Hematopoietic multipotent progenitor cell treated with erythropoietin and hydrocortisone succinate and interleukin-3 and kit ligand, for 8 days (in vitro differentiated cells): ENCODE measurements at regions not wholly inside any gene's neighbourhood (a gene's known extent, or its start where the extent isn't known, plus 50 kb on each side); places are given as distances from the start of the nearest gene placed in this dataset.
"Not testable (repeated sequence)": the region's sequence is repeated elsewhere in the genome, so short reads cannot be mapped to it uniquely, and the experiment has no call there.

ENCODE experiments used
- DNase-seq: peaks from one replicate; pipeline ENCODE4 v3.0.0-alpha.2; 2015

DNA sequence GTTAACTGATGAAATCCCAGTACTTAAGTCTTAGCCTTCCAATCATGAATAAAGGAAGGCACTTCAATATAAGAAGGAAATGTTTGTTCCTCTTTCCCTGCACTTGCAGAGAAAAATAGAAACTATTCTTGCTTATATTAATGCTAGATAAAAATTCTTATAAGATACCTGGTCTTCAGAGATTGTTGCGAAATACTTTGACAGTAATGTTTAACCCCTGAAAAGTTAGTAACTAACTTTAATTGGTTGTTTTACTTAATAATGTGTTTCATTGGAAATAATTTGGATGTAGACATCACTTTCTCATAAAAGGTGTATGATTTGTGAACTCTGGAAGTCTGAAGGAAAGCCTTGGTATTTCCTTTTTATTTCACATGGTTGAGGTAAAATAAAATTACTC, 294.2 kb upstream of the SYNCRIP start:
- no peak for DNase-seq

DNA sequence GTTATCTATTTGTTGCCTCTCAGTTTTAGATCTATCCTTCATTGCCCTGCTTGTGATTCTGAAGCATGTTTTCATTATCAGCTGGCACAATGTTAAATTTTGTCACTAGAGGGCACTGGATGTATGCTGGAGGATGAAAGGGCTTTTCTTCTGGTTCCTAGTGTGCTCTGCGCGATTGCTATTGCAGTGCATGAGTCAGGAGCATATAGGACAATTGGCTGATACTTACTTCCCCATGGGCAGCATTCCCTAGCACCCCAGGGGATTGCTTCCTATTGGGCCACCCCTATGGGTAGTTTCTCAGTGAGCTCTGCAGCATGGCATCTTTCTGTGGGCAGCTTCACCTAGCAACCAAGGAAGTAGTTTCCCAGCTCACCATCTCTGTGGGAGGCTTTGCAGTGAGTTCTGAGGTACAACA, 280.3 kb upstream of the SYNCRIP start:
- peak; percentile 40 for DNase-seq

DNA sequence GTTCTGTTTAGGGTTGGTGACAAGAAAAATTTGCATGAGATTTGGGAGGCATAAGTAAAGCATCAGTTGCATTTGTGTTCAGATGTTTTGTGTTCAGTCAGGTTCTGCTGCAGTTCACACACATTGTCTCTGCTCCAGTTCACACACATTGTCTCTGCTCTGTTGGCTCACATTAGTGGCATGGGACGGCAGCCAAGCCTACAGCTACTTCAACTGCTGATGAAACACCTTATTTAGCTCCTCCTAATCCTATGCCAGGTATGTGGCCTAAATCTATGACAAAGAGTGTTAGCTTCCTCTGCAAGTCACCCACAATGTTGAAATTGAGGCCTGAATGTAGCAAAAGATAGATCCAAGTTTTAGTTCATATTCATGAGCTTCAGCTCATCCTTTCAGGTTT, 278.1 kb upstream of the SYNCRIP start:
- no peak for DNase-seq

DNA sequence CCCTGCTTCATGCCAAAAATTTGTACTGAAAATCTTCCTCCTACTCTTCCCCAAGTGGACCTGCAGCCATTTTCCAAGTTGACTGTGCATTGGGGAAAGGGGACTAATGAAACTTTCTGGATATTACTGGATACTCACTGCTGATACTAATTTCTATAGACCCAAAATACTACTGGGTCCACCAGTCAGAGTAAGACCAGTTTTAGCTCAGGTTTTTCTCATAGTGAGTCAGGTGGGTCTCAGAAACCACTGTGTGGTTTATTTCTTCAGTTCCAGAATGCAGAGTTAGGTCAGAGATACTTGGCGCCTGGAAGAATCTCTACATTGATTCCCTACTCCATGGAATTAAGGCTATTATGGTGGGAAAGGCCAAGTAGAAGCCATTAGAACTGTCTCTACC, 274.8 kb upstream of the SYNCRIP start:
- no peak for DNase-seq

DNA sequence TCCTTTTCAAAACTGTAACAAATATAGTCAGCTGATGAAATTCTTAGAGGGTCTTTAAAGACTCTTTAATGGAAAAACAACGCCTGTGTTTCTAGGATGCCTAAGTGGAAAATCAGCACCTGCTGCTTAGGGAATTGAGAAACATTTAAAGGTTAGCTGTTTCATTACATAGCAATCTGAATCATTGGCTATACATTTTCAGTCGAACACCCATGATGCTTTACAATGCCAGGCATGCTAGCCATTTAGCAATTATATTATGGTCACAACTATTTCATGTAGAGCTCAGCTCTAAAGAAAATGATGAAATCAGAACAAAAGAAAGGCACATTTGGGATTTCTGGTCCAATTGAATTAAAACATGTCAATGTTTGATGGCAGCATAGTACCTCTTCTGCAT, 270.3 kb upstream of the SYNCRIP start:
- DNase-seq = no peak

DNA sequence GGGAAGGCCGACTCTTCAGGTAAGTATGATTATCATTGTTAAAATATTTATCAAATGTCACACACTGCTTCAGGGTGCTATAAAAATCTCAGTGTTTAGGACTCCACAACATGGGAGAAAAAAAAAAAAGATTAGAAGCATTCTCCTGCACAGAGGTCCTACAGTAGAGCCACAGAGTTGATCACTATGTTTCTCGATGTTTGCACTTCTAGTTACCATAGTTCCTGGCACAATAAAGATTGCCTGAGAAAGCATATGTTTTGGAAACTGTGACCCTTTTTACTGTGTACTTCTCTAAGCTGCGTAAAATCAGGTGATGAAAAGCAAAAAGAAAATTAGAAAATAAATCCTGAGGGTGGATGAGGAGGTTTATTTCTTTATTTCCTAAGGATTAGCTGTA, 269.9 kb upstream of the SYNCRIP start:
- DNase-seq = no peak

DNA sequence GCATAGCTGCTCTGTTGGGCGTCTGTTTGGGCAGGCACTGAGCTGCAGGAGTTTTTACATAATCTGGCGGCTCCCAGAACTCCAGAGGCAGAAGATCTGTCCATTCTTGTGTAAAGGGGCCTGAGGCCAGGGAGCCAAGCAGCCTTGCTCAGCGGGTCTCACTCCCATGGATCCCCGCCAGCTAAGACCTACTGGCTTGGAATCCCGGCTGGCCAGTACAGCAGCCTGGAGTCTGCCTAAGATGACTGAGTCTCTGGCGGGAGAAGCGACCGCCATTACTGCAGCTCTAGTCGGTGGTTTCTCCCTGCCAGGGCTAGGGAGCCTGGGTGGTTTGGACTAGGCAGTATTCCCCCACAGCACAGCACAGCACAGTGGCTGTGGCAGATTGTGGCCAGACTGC, 268.4 kb upstream of the SYNCRIP start:
- no peak for DNase-seq

DNA sequence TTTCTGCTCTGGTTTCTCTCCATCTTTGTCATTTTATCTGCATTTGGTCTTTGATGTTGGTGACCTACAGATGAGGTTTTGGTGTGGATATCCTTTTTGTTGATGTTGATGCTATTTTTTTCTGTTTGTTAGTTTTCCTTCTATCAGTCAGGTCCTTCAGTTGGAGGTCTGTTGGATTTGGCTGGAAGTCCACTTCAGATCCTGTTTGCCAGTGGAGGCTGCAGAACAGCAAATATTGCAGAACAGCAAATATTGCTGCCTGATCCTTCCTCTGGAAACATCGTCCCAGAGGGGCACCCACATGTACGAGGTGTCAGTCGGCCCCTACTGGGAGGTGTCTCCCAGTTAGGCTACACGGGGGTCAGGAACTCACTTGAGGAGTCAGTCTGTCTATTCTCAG, 265.4 kb upstream of the SYNCRIP start:
- not testable (repeated sequence) for DNase-seq

DNA sequence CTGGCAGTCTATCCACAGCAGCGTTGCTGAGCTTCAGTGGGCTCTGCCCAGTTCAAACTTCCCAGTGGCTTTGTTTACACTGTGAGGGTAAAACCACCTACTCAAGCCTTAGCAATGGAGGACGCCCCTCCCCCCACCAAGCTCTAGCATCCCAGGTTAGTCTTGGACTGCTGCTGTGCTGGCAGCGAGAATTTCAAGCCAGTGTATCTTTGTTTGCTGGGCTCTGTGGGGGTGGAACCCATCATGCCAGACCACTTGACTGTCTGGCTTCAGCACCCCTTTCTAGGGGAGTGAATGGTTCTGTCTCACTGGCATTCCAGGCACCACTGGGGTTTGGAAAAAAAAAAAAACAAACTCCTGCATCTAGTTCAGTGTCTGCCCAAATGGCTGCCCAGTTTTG, 249.7 kb upstream of the SYNCRIP start:
- DNase-seq = no peak

DNA sequence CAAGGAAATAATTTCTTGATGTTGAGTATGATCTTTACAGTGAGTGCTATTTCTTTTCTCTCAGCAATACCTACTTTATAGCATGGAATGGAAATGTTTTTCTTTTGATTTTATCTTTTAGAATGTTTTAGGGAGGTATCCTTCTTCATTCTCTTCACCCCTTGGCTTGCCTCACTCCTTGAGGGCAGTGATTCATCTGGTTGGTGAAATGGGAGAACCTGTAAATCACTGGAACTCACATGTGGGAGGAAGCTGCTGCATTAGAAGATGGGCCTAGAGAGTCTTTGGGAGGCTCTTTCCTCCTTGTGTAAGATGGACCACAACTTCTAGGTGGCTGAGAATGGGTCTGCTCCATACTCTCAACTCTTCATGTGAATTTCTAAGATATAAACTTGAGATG, 244.8 kb upstream of the SYNCRIP start:
- DNase-seq = no peak

DNA sequence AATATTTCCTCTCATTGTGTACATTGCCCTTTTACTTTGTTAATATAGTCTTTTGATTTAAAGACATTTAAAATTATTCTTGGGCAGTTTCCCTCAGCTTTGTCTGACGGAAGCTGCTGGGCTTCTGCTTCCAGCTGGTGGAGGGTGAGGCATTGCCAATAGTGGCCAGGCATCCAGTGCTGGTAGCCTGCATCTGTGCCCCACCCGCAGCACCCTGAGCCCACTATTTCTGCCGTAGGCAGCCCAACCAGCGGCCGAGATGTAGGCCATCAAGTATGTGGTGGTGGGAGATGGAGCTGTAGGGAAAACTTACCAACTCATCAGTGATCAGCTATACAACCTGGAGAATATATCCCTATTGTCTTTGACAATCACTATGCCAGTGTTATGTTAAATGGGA, 226.0 kb upstream of the SYNCRIP start:
- DNase-seq = no peak

DNA sequence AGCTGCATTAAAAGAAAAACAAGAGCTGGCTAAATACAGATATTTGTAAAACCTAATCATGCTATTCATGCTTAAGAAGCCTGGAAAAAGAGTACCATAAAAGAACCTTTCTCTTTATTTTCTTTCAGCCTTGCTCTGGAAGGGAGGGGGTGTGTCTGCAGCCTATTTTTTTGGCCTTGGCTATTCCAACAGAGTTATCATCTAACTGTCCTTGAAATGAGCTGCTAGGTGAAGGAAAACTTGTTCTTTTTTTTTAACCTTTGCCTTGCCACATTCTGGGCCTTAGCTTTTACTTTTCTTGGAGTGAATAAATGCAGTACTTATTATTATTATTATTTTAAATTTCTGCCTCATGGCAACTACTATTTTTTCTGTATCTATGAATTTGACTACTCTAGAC, 224.9 kb upstream of the SYNCRIP start:
- no peak for DNase-seq

DNA sequence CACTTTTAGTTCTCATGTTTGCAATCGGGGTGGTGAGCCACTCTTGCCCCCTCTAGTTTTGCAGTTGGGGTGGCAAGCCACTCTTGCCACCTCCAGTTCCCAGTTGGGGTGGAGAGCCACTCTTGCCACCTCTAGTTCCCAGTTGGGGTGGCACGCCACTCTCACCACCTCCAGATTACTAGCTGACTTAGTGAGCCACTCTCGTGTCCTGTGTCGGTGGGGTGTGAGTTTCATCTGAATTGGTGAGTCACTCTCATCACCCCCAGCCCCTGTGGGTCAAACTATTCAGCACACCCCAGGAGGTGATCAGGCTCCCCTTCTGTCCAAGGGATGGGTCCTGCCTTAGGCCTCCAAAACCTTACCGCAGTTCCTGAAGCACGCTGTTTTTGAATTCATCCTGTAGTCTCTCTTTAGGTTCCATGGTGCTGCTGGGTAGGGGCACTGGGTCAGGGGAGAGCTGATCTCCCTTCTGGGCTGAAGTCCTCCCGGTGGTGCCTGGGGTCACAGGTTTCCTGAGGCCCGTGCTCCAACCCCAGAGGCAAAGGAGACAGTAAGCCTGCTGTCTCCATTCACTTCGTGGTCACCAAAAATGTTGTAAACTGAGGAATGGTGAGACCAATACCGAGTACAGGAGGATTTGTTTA, 224.2 kb upstream of the SYNCRIP start:
- DNase-seq = no peak

DNA sequence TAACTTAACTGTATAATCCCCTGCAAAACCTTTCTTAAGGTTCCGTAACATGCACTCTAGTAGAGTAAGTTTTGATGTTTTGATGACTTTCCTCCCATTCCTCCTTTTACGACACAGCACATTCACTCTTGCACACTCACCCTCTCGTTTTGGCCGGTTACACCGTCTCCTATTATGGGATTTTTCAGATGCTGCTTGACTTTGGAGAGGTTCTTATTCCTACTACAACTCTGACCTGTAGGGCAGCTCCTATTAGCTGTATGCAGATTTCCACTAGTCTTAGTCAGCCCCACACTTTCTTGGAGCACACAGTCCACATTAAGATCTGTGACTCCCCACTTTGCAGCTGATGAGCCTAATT, 223.7 kb upstream of the SYNCRIP start:
- no peak for DNase-seq

DNA sequence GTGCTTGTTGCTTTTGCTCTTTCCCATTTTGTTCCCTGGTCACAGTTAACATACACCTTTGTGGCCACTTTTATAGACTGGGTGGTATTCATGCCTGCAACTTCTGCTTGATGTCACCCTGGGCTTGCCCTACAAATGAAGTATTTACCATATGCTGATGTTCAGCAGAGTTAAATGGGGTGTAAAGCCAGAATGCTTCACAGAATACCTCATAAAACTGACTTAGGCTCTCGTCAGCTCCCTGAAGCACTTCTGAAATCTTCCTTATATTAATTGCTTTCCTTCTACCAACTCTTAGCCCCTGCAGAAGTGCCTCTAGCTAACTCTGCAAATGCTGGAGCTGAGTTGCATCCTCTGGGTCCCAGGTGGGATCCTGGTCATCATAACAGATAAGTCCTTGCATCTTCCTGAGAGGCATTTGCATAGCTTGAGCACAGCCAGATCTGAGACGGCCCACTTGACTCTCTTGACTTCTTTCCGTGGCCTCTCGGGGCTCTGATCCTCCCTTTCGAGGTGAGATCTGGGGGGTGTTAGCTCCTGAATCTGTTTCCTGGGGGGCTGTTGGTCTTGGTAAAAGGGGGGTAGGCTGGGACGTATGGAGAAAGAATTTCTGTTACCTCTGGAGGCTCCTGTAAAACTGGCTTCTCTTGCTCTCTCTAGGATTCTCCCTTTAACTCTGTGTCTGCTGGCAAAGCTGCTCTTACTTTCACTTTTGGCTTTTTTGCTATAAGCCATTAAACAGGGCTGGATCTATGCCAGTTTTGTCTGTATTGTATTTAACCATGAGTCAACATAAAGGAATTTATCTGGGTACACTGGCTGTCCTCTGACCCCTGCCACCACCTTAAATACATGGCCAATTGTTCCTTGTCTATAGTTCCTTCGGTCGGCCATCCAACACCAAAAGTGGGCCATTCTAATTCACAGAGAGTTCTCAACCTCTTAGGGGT, 223.0 kb upstream of the SYNCRIP start:
- DNase-seq = peak; percentile 4

DNA sequence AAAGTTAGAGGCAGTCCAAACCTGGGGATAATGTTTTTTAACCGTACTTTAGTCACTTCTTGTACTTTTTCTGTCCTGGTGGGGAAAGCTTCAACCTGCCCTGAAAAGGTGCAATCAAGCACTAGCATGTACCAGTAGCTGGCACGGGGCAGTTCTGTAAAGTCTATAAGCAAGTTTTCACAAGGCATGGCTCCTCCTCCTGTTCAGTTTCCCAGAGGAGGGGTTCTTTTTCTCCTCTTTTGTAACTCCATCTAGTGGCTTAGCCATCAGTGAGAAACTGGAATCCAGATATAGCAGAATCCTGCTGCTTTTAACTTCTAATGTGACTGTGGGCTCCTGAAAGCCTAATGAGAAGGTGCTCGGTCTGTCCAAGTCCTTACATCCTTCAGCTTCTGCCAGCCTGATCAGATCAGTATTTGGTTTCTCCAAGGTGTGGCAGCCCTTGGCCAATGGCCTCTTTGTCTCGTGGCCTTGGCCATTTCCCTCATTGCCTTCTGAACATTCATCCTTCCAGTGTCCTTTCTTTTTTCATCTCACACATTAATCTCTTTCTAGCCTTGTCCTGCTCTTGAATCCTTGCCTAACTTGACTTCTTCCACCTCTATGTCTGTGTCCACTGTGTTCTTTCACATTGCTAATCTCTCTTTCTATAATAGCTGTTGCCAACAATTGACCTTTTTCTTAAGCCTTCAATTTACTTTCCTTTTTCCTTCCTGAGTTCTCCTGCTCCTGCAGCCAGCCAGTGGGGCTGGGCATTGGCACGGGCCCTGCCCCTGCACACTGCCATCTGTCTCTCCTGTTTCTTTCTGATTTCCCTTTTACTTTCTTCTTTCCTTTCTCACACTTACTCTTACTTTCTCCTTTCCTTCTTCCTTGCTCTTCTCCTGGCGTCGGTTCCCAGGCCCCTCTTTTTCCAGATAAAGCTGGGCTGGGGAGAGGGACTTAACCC, 222.0 kb upstream of the SYNCRIP start:
- DNase-seq = no peak

DNA sequence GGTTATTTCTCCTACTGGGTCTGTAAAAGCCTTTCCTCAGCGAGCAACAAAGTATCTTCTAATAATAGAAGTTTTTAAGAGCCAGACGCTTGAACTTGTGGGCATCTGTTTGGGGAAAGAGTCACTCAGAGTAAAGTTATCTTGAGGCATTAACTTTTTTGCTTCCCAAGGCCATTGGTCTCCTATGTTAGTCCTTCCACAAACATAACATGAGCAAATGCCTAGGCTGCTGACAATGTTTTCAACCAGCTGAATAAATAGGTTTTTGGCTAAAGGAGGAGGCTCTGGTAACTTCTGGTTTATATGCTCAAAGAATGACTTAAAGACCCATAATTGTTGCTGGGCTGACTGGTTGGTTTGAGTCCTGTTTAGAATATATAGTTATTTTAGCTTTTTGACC, 213.5 kb upstream of the SYNCRIP start:
- DNase-seq = no peak

DNA sequence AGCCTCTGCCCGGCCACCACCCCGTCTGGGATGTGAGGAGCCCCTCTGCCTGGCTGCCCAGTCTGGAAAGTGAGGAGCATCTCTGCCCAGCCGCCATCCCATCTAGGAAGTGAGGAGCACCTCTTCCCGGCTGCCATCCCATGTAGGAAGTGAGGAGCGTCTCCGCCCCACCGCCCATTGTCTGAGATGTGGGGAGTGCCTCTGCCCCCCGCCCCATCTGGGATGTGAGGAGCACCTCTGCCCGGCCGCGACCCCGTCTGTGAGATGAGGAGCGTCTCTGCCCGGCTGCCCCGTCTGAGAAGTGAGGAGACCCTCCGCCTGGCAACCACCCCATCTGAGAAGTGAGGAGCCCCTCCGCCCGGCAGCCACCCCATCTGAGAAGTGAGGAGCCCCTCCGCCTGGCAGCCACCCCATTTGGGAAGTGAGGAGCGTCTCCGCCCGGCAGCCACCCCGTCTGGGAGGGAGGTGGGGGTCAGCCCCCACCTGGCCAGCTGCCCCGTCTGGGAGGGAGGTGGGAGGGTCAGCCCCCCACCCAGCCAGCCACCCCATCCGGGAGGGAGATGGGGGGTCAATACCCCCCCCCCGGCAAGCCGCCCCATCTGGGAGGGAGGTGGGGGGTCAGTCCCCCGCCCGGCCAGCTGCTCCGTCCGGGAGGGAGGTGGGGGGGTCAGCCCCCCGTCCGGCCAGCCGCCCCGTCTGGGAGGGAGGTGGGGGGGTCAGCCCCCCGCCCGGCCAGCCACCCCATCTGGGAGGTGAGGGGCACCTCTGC, 195.8 kb upstream of the SYNCRIP start:
- not testable (repeated sequence) for DNase-seq

DNA sequence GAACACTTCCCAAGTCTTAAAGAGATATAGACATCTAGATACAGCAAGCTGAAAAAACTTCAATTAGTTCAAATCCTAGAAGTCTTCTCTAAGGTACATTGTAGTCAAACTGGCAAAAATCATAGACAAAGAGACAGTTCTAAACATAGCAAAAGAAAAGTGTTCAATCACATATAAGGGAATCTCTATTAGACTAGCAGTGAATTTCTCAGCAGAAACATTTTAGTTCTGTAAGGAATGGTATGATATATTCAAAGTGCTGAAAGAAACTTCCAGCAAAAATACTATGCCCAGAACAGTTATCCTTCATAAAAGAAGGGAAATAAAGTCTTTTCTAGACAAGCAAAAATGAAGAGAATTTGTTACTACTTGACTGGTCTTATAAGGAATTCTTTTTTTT, 186.3 kb upstream of the SYNCRIP start:
- DNase-seq = no peak

DNA sequence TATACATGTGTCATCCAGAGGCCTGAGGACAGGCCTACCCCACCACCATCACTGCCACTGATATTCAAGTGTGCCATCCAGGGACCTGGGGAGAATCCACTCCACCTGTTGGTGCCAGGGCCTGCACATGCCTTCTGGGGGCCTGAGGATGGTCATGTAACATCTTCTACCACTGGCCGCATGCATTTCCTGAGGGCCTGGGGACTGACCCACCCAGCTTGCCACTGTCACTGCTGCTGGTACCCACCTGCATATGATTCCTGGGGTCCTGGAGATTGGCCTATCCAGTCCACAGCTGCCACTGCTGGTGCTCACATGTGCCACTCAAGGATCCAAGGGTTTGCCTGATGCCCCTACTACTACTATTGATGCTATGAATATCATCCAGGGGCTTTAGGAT, 184.3 kb upstream of the SYNCRIP start:
- no peak for DNase-seq

DNA sequence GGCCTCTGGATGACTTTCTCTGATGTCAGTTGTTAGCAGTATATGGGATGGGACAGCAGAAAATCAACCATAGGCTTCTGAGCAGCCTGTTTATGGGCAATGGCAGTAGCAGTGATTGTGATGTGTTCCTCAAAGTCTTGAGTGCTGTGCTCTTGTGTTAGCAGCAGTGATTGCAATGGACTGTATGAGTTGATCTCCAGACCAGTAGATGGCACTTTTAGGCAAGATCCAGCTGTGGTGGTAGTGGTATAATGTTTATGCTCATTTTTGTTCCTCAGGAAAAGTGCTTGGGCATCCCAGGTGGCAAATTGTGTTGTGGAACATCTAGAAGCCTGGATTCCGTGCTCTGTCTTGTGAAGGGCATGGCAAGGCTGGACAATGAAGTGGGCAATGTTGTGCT, 181.6 kb upstream of the SYNCRIP start:
- no peak for DNase-seq

DNA sequence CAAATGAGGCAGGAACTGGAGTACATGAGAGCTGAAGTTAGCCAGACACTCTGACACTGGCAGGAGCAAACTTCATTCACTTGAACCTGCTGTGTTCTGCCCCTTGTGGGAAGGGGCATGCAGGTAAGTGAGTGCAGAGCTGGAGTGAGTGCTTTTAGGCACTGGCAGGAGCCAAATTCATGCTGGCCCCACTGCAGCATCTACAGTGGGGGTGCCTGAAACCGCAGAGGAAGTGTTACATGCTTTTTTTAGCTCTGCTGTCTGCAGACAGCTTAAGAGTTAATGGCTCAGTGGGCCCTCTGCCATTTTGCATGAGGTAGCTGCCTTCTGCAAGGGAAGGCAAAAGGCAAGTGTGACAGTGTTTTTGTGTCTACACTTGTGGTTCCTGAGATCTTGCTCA, 167.9 kb upstream of the SYNCRIP start:
- DNase-seq = no peak

DNA sequence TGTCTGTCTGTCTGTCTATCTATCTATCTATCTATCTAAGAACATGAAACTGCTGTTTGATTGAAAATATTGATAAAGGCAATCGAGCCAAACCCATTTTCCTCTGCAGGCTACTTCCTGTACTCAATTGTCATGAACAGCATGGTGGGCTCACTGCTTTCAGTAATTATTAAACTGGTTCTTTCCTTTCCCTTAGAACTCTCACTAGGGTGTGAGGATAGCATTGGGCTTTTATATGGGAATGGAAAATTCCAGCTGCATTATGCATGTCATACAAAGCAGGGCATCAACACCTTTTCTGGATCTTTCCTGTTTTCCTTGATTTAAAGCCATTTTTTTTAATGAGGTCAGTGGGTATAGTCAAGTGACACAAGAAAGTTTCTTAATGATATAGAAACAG, 161.0 kb upstream of the SYNCRIP start:
- DNase-seq = no peak
